Activated naive CD8-positive, alpha-beta T cell treated with anti-CD3 and anti-CD28 coated beads, Interleukin-2, amount 10 ng/mL, durations not matched to agents 7 days and 5 days (primary cell): ENCODE measurements at regions not wholly inside any gene's neighbourhood (a gene's known extent, or its start where the extent isn't known, plus 50 kb on each side); places are given as distances from the start of the nearest gene placed in this dataset.
"Not testable (repeated sequence)": the region's sequence is repeated elsewhere in the genome, so short reads cannot be mapped to it uniquely, and the experiment has no call there.

Experiments
- ATAC-seq: fragments of 150-1000 bp; cut with Tn5 transposase; one replicate; pipeline ENCODE4 v1.10.0; 2021; ENCODE audit warnings: low read depth, moderate library complexity
- POLR2A ChIA-PET: fragments of 350-600 bp; sonication (Branson Sonifier 250); formaldehyde crosslinking; loops from one replicate; lab custom pipeline; 2021; ENCODE audit warnings: antibody characterized with exemption; lab: Charles Lee
- DNase-seq: peaks from one replicate; pipeline ENCODE4 v3.0.0; 2021
- H3K27ac Mint-ChIP-seq: one replicate; pipeline ENCODE4 v1.8.0; 2022; ENCODE audit warnings: mild to moderate bottlenecking, mixed read lengths
- H3K27me3 Mint-ChIP-seq: one replicate; pipeline ENCODE4 v1.8.0; 2022; ENCODE audit warnings: mild to moderate bottlenecking, moderate library complexity, mixed read lengths
- H3K36me3 Mint-ChIP-seq: one replicate; pipeline ENCODE4 v1.8.0; 2021; ENCODE audit warnings: mild to moderate bottlenecking, mixed read lengths
- H3K4me1 Mint-ChIP-seq: one replicate; pipeline ENCODE4 v1.8.0; 2021; ENCODE audit warnings: mixed read lengths
- H3K4me3 Mint-ChIP-seq: one replicate; pipeline ENCODE4 v1.8.0; 2022; ENCODE audit warnings: mild to moderate bottlenecking, moderate library complexity, mixed read lengths
- H3K9me3 Mint-ChIP-seq: one replicate; pipeline ENCODE4 v1.8.0; 2021; ENCODE audit warnings: mixed read lengths

GRCh38 chr1:176396604-176397395 is 66.2 kb upstream of the PAPPA2 start:
- H3K36me3 Mint-ChIP-seq, H3K27ac Mint-ChIP-seq, H3K27me3 Mint-ChIP-seq, POLR2A ChIA-PET, DNase-seq, H3K9me3 Mint-ChIP-seq, H3K4me1 Mint-ChIP-seq, H3K4me3 Mint-ChIP-seq, ATAC-seq: not testable (repeated sequence)

- H3K4me3 Mint-ChIP-seq = no peak overlapping the region
- no peaks in the 10 kb centered on the region for H3K36me3 Mint-ChIP-seq
- no peaks in the 10 kb centered on the region for H3K4me1 Mint-ChIP-seq
- ATAC-seq = no peak
- peaks cover 6% of the 10 kb centered on the region for H3K9me3 Mint-ChIP-seq
- no peak for DNase-seq
- no peaks in the 10 kb centered on the region for H3K27me3 Mint-ChIP-seq
- H3K27ac Mint-ChIP-seq = no peak overlapping the region
- POLR2A ChIA-PET = no interaction called here
Observed at GRCh38 chr1:176391621-176392020, 71.4 kb upstream of the PAPPA2 start.

GRCh38 chr1:176384841-176385240 is 78.1 kb upstream of the PAPPA2 start:
- no peak overlapping the region for H3K27ac Mint-ChIP-seq
- H3K4me1 Mint-ChIP-seq = no peaks in the 10 kb centered on the region
- no peak for DNase-seq
- no peak for ATAC-seq
- POLR2A ChIA-PET = no interaction called here
- no peak overlapping the region for H3K4me3 Mint-ChIP-seq
- H3K36me3 Mint-ChIP-seq = no peaks in the 10 kb centered on the region
- H3K9me3 Mint-ChIP-seq = peaks cover 6% of the 10 kb centered on the region
- peaks cover 4% of the 10 kb centered on the region for H3K27me3 Mint-ChIP-seq

GRCh38 chr1:176382163-176382562 is 80.8 kb upstream of the PAPPA2 start:
- H3K4me3 Mint-ChIP-seq = no peak overlapping the region
- no peaks in the 10 kb centered on the region for H3K4me1 Mint-ChIP-seq

GRCh38 chr1:176379626-176380339 is 83.2 kb upstream of the PAPPA2 start:
- Mint-ChIP-seq H3K9me3 (no peaks in the 10 kb centered on the region), H3K27ac (no peak overlapping the region), H3K4me1 (no peaks in the 10 kb centered on the region), H3K4me3 (no peak overlapping the region), H3K36me3 (no peaks in the 10 kb centered on the region), H3K27me3 (peaks cover 4% of the 10 kb centered on the region)
- ATAC-seq (no peak), DNase-seq (no peak)
- POLR2A ChIA-PET = no interaction called here

More at GRCh38 chr1:176382163-176382562, 80.8 kb upstream of the PAPPA2 start:
- no peaks in the 10 kb centered on the region for H3K36me3 Mint-ChIP-seq
- H3K27ac Mint-ChIP-seq = no peak overlapping the region
- H3K27me3 Mint-ChIP-seq = peaks cover 4% of the 10 kb centered on the region
- POLR2A ChIA-PET = no interaction called here
- no peaks in the 10 kb centered on the region for H3K9me3 Mint-ChIP-seq
- DNase-seq (no peak), ATAC-seq (no peak)

GRCh38 chr1:176374967-176375569 is 87.9 kb upstream of the PAPPA2 start:
- peak; percentile 52 for ATAC-seq
- Mint-ChIP-seq H3K27me3 (no peaks in the 10 kb centered on the region), H3K27ac (no peak overlapping the region), H3K36me3 (no peaks in the 10 kb centered on the region), H3K4me3 (no peak overlapping the region), H3K4me1 (no peaks in the 10 kb centered on the region), H3K9me3 (no peaks in the 10 kb centered on the region)
- POLR2A ChIA-PET = no interaction called here
- DNase-seq = peak; percentile 62

GRCh38 chr1:176364236-176364905 is 98.6 kb upstream of the PAPPA2 start:
- H3K27ac Mint-ChIP-seq = no peak overlapping the region
- H3K4me1 Mint-ChIP-seq = no peaks in the 10 kb centered on the region

GRCh38 chr1:176349135-176349715 is 113.8 kb upstream of the PAPPA2 start:
- POLR2A ChIA-PET, H3K4me1 Mint-ChIP-seq, H3K27ac Mint-ChIP-seq, ATAC-seq, H3K36me3 Mint-ChIP-seq, H3K9me3 Mint-ChIP-seq, DNase-seq, H3K27me3 Mint-ChIP-seq, H3K4me3 Mint-ChIP-seq: not testable (repeated sequence)

More at GRCh38 chr1:176364236-176364905, 98.6 kb upstream of the PAPPA2 start:
- Mint-ChIP-seq H3K9me3 (peaks cover 3% of the 10 kb centered on the region), H3K36me3 (no peaks in the 10 kb centered on the region), H3K4me3 (no peak overlapping the region), H3K27me3 (no peaks in the 10 kb centered on the region)
- ATAC-seq (no peak), DNase-seq (no peak)
- POLR2A ChIA-PET = no interaction called here

GRCh38 chr1:176341656-176342055 is 121.3 kb upstream of the PAPPA2 start:
- Mint-ChIP-seq H3K9me3 (peaks cover 7% of the 10 kb centered on the region), H3K4me1 (no peaks in the 10 kb centered on the region), H3K27me3 (no peaks in the 10 kb centered on the region), H3K4me3 (no peak overlapping the region), H3K27ac (no peak overlapping the region), H3K36me3 (no peaks in the 10 kb centered on the region)
- POLR2A ChIA-PET = no interaction called here
- DNase-seq (no peak), ATAC-seq (no peak)

- Mint-ChIP-seq H3K9me3 (peaks cover 5% of the 10 kb centered on the region), H3K27me3 (no peaks in the 10 kb centered on the region), H3K27ac (no peak overlapping the region), H3K4me3 (no peak overlapping the region), H3K36me3 (no peaks in the 10 kb centered on the region), H3K4me1 (no peaks in the 10 kb centered on the region)
- no peak for ATAC-seq
- POLR2A ChIA-PET = no interaction called here
- no peak for DNase-seq
Observed at GRCh38 chr1:176338877-176339276, 124.1 kb upstream of the PAPPA2 start.

- Mint-ChIP-seq H3K4me1 (no peaks in the 10 kb centered on the region), H3K4me3 (no peak overlapping the region), H3K9me3 (peaks cover 5% of the 10 kb centered on the region), H3K36me3 (no peaks in the 10 kb centered on the region), H3K27me3 (no peaks in the 10 kb centered on the region), H3K27ac (no peak overlapping the region)
- no peak for ATAC-seq
- no peak for DNase-seq
- POLR2A ChIA-PET = no interaction called here
Observed at GRCh38 chr1:176330782-176331181, 123.7 kb upstream of the COP1 start.

GRCh38 chr1:176325664-176326063 is 118.6 kb upstream of the COP1 start:
- Mint-ChIP-seq H3K27me3 (peaks cover 2% of the 10 kb centered on the region), H3K27ac (no peak overlapping the region), H3K4me3 (no peak overlapping the region), H3K4me1 (no peaks in the 10 kb centered on the region), H3K9me3 (peaks cover 2% of the 10 kb centered on the region), H3K36me3 (no peaks in the 10 kb centered on the region)
- no peak for ATAC-seq
- no peak for DNase-seq
- POLR2A ChIA-PET = no interaction called here

- Mint-ChIP-seq H3K4me3 (no peak overlapping the region), H3K36me3 (no peaks in the 10 kb centered on the region), H3K9me3 (peaks cover 2% of the 10 kb centered on the region), H3K27ac (no peak overlapping the region), H3K4me1 (no peaks in the 10 kb centered on the region), H3K27me3 (peaks cover 2% of the 10 kb centered on the region)
- POLR2A ChIA-PET = no interaction called here
- ATAC-seq = no peak
- DNase-seq = no peak
Observed at GRCh38 chr1:176323472-176323871, 116.4 kb upstream of the COP1 start.
